H1 (cell line): ENCODE measurements at regions not wholly inside any gene's neighbourhood (a gene's known extent, or its start where the extent isn't known, plus 50 kb on each side); places are given as distances from the start of the nearest gene placed in this dataset.

ENCODE experiments used
- CTCF ChIA-PET: fragments of 300-600 bp; sonication (Branson Sonifier 250); formaldehyde crosslinking; loops from one replicate; lab custom pipeline; 2021; ENCODE audit not compliant: partially characterized antibody; lab: Charles Lee
- POLR2A ChIA-PET: fragments of 300-600 bp; sonication (Branson Sonifier 250); formaldehyde crosslinking; loops from one replicate; lab custom pipeline; 2021; ENCODE audit warnings: inconsistent platforms; ENCODE audit not compliant: partially characterized antibody; lab: Charles Lee
- DNase-seq, 2 experiments: peaks; one replicate each; pipeline versions ENCODE4 v3.0.0 to v3.0.0-alpha.2; 2010 to 2022; ENCODE audit warnings: low spot score in 2 of 2, low read depth in 1 of 2, mixed read lengths in 1 of 2
- FAIRE-seq: peaks from 2 replicates; lab custom pipeline; 2011; peaks lifted over from hg19 to GRCh38; lab: Jason Lieb, UNC
- H2AFZ ChIP-seq: 2 replicates; pipeline ENCODE4 v1.8.1; 2012; ENCODE audit warnings: low read length, inconsistent platforms
- H2AK5ac ChIP-seq: 2 replicates; pipeline ENCODE4 v1.6.1; 2013; ENCODE audit warnings: low read depth, low read length
- H2BK120ac ChIP-seq: replicated peaks from 2 replicates; pipeline ENCODE3; 2013; ENCODE audit warnings: low read depth, low read length, inconsistent platforms
- H2BK12ac ChIP-seq: 2 replicates; pipeline ENCODE4 v1.6.1; 2013; ENCODE audit warnings: low read depth, low read length
- H2BK15ac ChIP-seq: 2 replicates; pipeline ENCODE4 v1.6.1; 2013; ENCODE audit warnings: low read length
- H2BK20ac ChIP-seq: 2 replicates; pipeline ENCODE4 v1.6.1; 2013; ENCODE audit warnings: low read length
- H2BK5ac ChIP-seq: 2 replicates; pipeline ENCODE4 v1.6.1; 2013; ENCODE audit warnings: low read depth, low read length
- H3K14ac ChIP-seq: 2 replicates; pipeline ENCODE4 v1.6.1; 2013; ENCODE audit warnings: inconsistent platforms; ENCODE audit not compliant: insufficient read length
- H3K18ac ChIP-seq: 2 replicates; pipeline ENCODE4 v1.6.1; 2013; ENCODE audit warnings: low read length; ENCODE audit errors: extremely low read depth
- H3K23ac ChIP-seq: 2 replicates; pipeline ENCODE4 v1.6.1; 2013; ENCODE audit warnings: inconsistent platforms; ENCODE audit not compliant: insufficient read length
- H3K23me2 ChIP-seq: 2 replicates; pipeline ENCODE4 v1.6.1; 2013; ENCODE audit warnings: low read depth, low read length
- H3K27ac ChIP-seq: 2 replicates; pipeline ENCODE4 v1.6.1; 2011; ENCODE audit warnings: low read depth, low read length, inconsistent platforms
- H3K27me3 ChIP-seq, 4 experiments: replicated peaks in 1 of 4; 1 replicate in 1 of 4; 2 replicates in 3 of 4; pipeline versions ENCODE4 v1.6.1 to v1.8.1; 2011 to 2013; ENCODE audit warnings: low read length in 3 of 4, mild to moderate bottlenecking in 3 of 4, inconsistent platforms in 2 of 4, mixed read lengths in 2 of 4, moderate library complexity in 1 of 4; ENCODE audit not compliant: control insufficient read depth in 3 of 4, insufficient read depth in 3 of 4; ENCODE audit errors: extremely low read depth in 1 of 4
- H3K36me3 ChIP-seq, 4 experiments: 2 replicates each; pipeline versions ENCODE4 v1.6.1 to v1.8.1; 2011 to 2013; ENCODE audit warnings: mild to moderate bottlenecking in 4 of 4, low read length in 3 of 4, moderate library complexity in 2 of 4, control low read depth in 1 of 4, inconsistent platforms in 1 of 4; ENCODE audit not compliant: insufficient read depth in 4 of 4, control insufficient read depth in 2 of 4
- H3K4ac ChIP-seq: replicated peaks from 2 replicates; pipeline ENCODE3; 2013; ENCODE audit warnings: low read length, low read depth, mixed read lengths, inconsistent platforms; ENCODE audit not compliant: insufficient read length
- H3K4me1 ChIP-seq, 4 experiments: replicated peaks in 1 of 4; 1 replicate in 1 of 4; 2 replicates in 3 of 4; pipeline versions ENCODE4 v1.6.1 to v1.8.1; 2011 to 2013; ENCODE audit warnings: low read length in 3 of 4, inconsistent platforms in 2 of 4, mixed read lengths in 1 of 4; ENCODE audit not compliant: insufficient read depth in 4 of 4, control insufficient read depth in 3 of 4
- H3K4me2 ChIP-seq, 2 experiments: 2 replicates each; pipeline versions ENCODE4 v1.6.1 to v1.8.1; 2011 to 2013; ENCODE audit warnings: low read depth in 2 of 2, low read length in 2 of 2, control low read depth in 1 of 2, inconsistent platforms in 1 of 2, mild to moderate bottlenecking in 1 of 2; ENCODE audit not compliant: insufficient read depth in 1 of 2
- H3K4me3 ChIP-seq, 4 experiments: fragments of 200-600, 300-600 bp in 1 of 4; sonication (generic), shearing (Covaris generic), sonication (Bioruptor Twin) in 1 of 4; 2 replicates each; pipeline versions ENCODE4 v1.5.1 to v1.8.1; 2011 to 2016; ENCODE audit warnings: low read length in 4 of 4, low read depth in 3 of 4, control low read depth in 2 of 4, inconsistent platforms in 2 of 4, mild to moderate bottlenecking in 2 of 4, mixed read lengths in 1 of 4, moderate library complexity in 1 of 4; ENCODE audit not compliant: insufficient read depth in 2 of 4; ENCODE audit errors: extremely low read depth in 1 of 4
- H3K56ac ChIP-seq: replicated peaks from 2 replicates; pipeline ENCODE3; 2013; ENCODE audit warnings: low read depth, mild to moderate bottlenecking, mixed read lengths, low read length, inconsistent platforms; ENCODE audit not compliant: insufficient read length
- H3K79me1 ChIP-seq: 2 replicates; pipeline ENCODE4 v1.6.1; 2013; ENCODE audit warnings: low read depth, low read length, control low read depth
- H3K79me2 ChIP-seq, 2 experiments: 2 replicates each; pipeline versions ENCODE4 v1.6.1 to v1.8.1; 2012 to 2013; ENCODE audit warnings: low read length in 2 of 2, mild to moderate bottlenecking in 2 of 2, inconsistent platforms in 1 of 2; ENCODE audit not compliant: insufficient read depth in 2 of 2, control insufficient read depth in 1 of 2
- H3K9ac ChIP-seq, 4 experiments: replicated peaks in 1 of 4; 1 replicate in 1 of 4; 2 replicates in 3 of 4; pipeline versions ENCODE4 v1.6.1 to v1.8.1; 2011 to 2013; ENCODE audit warnings: low read depth in 3 of 4, low read length in 3 of 4, control low read depth in 2 of 4, mild to moderate bottlenecking in 2 of 4, moderate library complexity in 2 of 4, inconsistent platforms in 1 of 4; ENCODE audit errors: extremely low read depth in 1 of 4
- H3K9me3 ChIP-seq, 2 experiments: 2 replicates each; pipeline versions ENCODE4 v1.6.1 to v1.8.1; 2012 to 2013; ENCODE audit warnings: mild to moderate bottlenecking in 2 of 2, moderate library complexity in 2 of 2, control low read depth in 1 of 2, inconsistent platforms in 1 of 2, low read depth in 1 of 2, low read length in 1 of 2, mixed read lengths in 1 of 2; ENCODE audit not compliant: insufficient read depth in 2 of 2
- H4K20me1 ChIP-seq, 2 experiments: replicated peaks in 1 of 2; 2 replicates each; pipeline versions ENCODE3 to v1.8.1; 2011 to 2013; ENCODE audit warnings: inconsistent platforms in 2 of 2, low read length in 2 of 2, mild to moderate bottlenecking in 1 of 2; ENCODE audit not compliant: insufficient read depth in 2 of 2, control insufficient read depth in 1 of 2
- H4K5ac ChIP-seq: 2 replicates; pipeline ENCODE4 v1.6.1; 2013; ENCODE audit warnings: low read length, low read depth, mixed read lengths, inconsistent platforms; ENCODE audit not compliant: insufficient read length
- H4K8ac ChIP-seq: 2 replicates; pipeline ENCODE4 v1.8.0; 2013; ENCODE audit warnings: mild to moderate bottlenecking, moderate library complexity, low read length, inconsistent platforms; ENCODE audit not compliant: insufficient read depth; ENCODE audit errors: extremely low read depth
- H4K91ac ChIP-seq: replicated peaks from 2 replicates; pipeline ENCODE3; 2013; ENCODE audit warnings: low read length, mixed read lengths, inconsistent platforms; ENCODE audit not compliant: insufficient read length
- ATF3 ChIP-seq: IDR thresholded peaks from 2 replicates; pipeline ENCODE4 v1.6.1; 2011; ENCODE audit warnings: low read depth, mild to moderate bottlenecking, low read length; ENCODE audit not compliant: insufficient read depth
- CEBPB ChIP-seq: IDR thresholded peaks from 2 replicates; pipeline ENCODE4 v1.6.1; 2012; ENCODE audit warnings: low read depth, low read length
- EP300 ChIP-seq, 2 experiments: IDR thresholded peaks; 1 replicate in 1 of 2; 2 replicates in 1 of 2; pipeline ENCODE4 v1.6.1; 2011 to 2012; ENCODE audit warnings: low read depth in 2 of 2, low read length in 2 of 2, mild to moderate bottlenecking in 2 of 2, borderline replicate concordance in 1 of 2, inconsistent platforms in 1 of 2, moderate library complexity in 1 of 2
- SRF ChIP-seq: IDR thresholded peaks from 2 replicates; pipeline ENCODE4 v1.6.1; 2011; ENCODE audit warnings: mild to moderate bottlenecking, low read depth, low read length, moderate library complexity
- WGBS, 2 experiments: shearing (Covaris generic) in 1 of 2; methylation state at CpG; one replicate each; pipeline versions ENCODE4 v1.1.6 to v1.1.7; 2013 to 2015; ENCODE audit warnings: low lambda C conversion rate in 2 of 2, mixed read lengths in 2 of 2, inconsistent platforms in 1 of 2, low coverage in 1 of 2, missing lambda C conversion rate in 1 of 2; ENCODE audit not compliant: insufficient replicate concordance in 2 of 2, insufficient coverage in 1 of 2, insufficient read length in 1 of 2; ENCODE audit errors: extremely low coverage in 1 of 2, missing lambda C conversion rate in 1 of 2; 5-methylcytosine and 5-hydroxymethylcytosine counted together

- no peaks in the 10 kb centered on the region for H4K20me1 ChIP-seq
- no peak overlapping the region for H4K8ac ChIP-seq
- H4K91ac ChIP-seq = no peak overlapping the region
- 88% methylated on average over 1 of the region's 1 CpG; no CpG with 5 or more reads in 1 of the 2 experiments for WGBS, 2 experiments
- H3K56ac ChIP-seq = no peak overlapping the region
- H4K5ac ChIP-seq = no peak overlapping the region
- H3K4me2 ChIP-seq = no peak overlapping the region
- H2AFZ ChIP-seq = no peak overlapping the region
- H2BK120ac ChIP-seq = no peak overlapping the region
- ChIA-PET POLR2A (no interaction called here), CTCF (interaction anchor here (0.8 kb wide), 1 partner anchor 276 kb away, joined by 3 read pairs; no protein-coding TSS in a partner anchor)
- H3K27me3 ChIP-seq = no peaks in the 10 kb centered on the region
- H2BK5ac ChIP-seq = no peak overlapping the region
- H2BK20ac ChIP-seq = no peak overlapping the region
- no peak overlapping the region for H2AK5ac ChIP-seq
- no peaks in the 10 kb centered on the region for H3K36me3 ChIP-seq
- no peak overlapping the region for H2BK12ac ChIP-seq
- peaks cover 6% of the 10 kb centered on the region in 2 experiments; a peak in 1 of 4 replicates for H3K9me3 ChIP-seq
- no peak overlapping the region for H3K4me3 ChIP-seq
- FAIRE-seq (no peak), DNase-seq (no peak)
- H3K18ac ChIP-seq = no peak overlapping the region
- no peak overlapping the region for H3K14ac ChIP-seq
- no peak overlapping the region for H3K27ac ChIP-seq
- no peak overlapping the region for H3K9ac ChIP-seq
- H3K79me1 ChIP-seq = no peaks in the 10 kb centered on the region
- H3K23ac ChIP-seq = no peak overlapping the region
- H3K23me2 ChIP-seq = no peaks in the 10 kb centered on the region
- H3K4ac ChIP-seq = no peak overlapping the region
- no peak overlapping the region for H2BK15ac ChIP-seq
- no peaks in the 10 kb centered on the region for H3K79me2 ChIP-seq
- H3K4me1 ChIP-seq = no peaks in the 10 kb centered on the region
- TF ChIP-seq EP300 (IDR thresholded peaks at IDR 0.05; ENCODE audit: borderline replicate concordance in 1 of 2, low read depth in 2 of 2, low read length in 2 of 2) (no peak), CEBPB (no peak), ATF3 (no peak), SRF (no peak)
Observed at GRCh38 chr11:37616291-37616690, 1018.3 kb upstream of the RAG2 start.
